SK-MEL-5 (cell line): ENCODE measurements at regions not wholly inside any gene's neighbourhood (a gene's known extent, or its start where the extent isn't known, plus 50 kb on each side); places are given as distances from the start of the nearest gene placed in this dataset.

Source experiments
- DNase-seq: peaks from one replicate; pipeline ENCODE4 v3.0.0-alpha.2; 2016; ENCODE audit warnings: low read depth, low spot score
- in situ Hi-C: cut with HindIII; loops from 2 replicates; pipeline ENCODE4 v1.10.0; 2016; ENCODE audit warnings: low sequenced_read_pairs, high pct_unique_total_duplicates, low pct_unique_long_range_greater_than_20kb

DNA sequence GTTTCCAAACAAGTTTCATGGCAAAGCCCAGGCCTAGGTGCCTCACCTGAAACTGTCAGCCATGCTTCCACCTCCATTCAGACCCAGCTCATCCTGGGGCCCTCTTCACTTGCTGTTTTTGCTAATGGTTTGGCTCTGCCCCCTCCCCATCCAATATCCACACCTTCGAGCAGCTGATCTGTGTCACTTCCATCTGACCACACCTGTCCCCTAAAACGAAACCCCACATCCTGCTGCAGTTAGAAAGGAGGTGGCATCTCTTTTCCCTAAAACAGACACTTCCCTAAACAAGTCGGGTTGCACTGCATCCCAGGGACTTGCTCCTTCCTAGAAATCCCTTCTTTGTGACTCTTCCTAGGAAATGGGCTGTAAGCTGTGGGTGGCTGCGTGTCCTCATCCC lies 748.7 kb upstream of the SALL3 start:
- DNase-seq: no peak
- in situ Hi-C loops: no loop called here

DNA sequence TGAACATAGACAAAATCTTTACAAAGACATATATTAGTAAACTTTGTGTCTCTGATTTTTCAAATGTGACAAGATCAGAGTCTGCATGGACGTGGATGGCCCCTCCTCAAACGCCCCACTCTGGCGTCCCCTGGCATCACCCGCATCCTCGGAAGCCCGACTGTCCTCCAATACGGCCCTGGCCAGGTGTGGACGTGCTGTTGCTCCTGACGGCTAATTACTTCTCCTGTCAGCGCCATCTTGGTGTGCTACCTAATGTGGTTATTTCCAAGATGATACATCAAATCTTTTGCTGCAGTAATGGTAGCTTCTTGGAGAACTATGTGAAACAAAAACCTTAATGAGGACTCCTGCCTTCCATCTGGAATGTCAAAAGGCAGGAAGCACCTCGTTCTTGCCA lies 747.4 kb upstream of the SALL3 start:
- in situ Hi-C loops: no loop called here

DNA sequence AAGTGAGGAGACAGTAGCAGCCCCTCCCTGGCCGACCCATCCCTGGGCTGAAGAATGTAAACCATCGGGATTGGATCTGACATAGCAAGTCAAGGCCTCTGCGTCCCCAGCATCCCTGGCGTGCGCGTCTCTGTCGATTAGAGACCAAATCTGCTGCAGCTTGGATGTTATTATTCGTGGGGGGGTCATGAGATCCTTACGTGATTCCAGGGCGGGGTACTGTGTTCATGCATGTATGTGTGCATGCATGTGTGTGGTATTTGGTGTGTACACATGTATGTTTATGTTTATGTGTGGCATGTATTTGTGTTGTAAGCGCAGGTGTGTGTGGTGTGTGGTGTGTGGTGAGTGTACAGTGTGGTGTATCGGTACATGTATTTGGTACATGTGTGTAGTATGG lies 741.8 kb upstream of the SALL3 start:
- in situ Hi-C loops: no loop called here
- no peak for DNase-seq

More for the DNA sequence above, 747.4 kb upstream of the SALL3 start:
- DNase-seq: no peak

DNA sequence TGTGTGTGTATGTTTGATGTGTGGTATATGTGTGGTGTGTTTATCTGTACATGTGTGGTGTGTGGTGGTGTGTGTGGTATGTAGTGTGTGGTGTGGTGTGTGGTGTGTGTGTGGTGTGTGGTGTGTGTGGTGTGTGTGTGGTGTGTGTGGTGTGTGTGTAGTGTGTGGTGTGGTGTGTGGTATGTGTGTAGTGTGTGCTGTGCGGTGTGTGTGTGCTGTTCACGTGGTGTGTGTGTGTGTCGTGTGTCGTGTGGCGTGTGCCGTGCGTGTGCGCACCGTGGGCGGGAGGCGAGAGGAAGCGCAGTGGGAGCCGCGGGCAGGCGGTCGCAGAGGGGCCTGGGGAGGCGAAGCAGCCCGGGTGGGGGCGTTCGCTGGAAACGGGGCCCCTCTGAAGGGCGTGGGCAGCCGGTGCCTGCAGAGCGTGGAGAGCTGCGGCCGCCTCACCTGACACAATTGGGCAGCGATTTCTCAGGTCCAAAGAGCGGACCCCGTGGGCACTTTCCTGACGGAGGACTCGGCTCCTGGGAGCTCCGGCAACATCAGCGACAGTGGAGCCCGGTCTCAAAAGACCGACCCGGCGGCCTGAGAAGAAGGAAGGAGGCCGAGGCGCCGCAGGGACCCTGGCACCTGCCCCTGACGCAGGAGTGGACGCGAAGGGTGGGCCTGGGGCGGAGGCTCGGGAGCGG lies 741.1 kb upstream of the SALL3 start:
- DNase-seq: no peak
- in situ Hi-C loops: no loop called here

DNA sequence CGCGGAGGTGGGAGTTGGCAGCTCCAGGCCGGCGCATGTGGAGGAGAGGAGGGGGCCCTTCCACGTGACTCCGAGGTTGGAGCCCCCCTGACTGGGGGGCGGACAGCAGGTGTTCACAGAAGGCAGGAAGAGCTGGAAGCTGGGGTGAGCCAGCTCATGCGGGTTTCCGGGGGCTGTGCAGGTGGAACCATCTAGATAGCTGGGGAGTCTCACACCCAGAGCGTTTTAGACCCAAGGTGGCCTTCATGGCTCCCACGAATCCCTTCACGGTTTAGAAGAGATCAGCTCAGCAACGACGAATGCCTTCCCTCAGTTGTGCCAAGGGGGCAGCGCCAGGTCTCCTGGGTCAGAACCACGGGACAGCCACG lies 740.5 kb upstream of the SALL3 start:
- no peak for DNase-seq
- in situ Hi-C loops: no loop called here

DNA sequence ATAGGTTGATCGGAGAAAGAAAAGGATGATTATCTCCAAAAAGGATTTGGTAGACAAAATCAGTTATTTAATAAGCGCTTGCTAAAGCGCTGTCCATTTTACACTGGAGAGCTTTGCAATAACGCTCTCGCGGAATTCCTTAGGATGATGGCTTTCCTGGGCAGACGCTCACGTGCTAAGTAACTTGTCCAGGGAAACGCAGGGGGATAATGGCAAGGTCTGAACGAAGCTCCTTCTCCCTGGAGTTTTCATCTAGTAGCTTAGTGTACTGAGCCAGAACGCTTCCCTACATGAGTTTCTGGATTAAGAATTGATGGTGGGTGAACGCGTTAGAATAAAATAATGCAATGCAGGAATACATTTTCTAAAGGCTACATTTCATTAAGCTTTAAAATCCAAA lies 739.5 kb upstream of the SALL3 start:
- DNase-seq: no peak
- in situ Hi-C loops: no loop called here

DNA sequence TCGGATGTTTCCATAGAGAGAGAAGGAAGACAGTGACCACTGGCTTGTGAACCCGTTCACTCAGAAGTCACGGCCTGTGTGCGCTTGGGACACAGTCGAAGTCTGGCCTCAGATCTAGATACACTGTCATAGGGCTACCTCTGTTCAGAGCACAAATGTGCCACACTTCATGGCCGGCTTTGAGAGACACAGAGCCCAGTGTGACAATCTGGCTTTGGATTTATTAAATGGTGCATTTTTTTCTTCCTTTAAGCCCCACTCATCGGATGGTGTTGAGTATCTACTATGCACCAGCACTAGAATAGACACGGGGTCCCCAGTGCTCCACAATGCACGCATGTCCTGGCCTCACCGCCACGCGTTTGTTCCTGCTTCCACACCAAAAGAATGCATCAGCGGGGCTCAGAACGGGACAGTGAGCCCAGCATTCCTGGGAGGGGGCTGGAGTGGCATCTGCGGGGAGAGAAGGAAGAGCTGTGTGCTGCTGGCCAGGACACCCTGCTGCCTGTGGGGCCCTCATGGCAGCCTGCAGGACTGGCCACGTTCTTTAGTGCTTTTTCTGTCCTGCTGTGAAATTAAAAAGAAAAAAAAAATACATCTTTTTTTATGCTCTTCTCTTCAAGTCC lies 738.9 kb upstream of the SALL3 start:
- no peak for DNase-seq
- in situ Hi-C loops: no loop called here

DNA sequence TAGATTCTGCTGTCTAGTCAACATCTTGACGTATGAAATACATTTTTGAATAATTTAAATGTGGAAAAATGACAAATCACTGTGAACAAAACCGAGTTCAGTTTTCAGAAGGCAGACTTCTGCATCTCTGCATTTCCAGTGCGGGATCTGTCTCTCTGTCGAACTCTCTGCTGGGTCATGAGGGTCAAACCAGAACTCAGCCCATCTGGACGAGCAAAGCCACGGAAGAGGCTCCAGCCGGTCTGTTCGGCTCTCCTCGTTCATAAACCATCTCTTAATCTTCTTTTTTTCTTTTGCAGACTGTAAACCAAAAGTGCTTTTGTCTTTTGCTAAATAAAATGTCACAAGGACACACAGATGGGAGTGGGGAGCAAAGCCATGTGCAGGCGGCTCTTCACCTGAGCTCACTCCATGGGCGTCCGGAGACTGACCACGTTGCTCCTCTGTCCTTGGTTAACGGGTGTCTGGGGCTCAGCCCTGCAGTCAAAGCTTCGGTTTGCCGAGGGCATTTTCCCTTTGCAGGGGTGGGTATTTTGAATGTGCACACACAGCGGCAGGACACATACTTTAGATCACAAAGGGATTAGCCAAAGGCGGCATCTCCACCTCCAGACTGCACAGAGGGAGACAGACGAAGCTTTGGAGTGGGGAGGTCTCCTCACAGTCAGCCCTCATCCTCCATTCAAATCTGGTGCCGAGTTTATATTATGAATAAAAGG lies 737.9 kb upstream of the SALL3 start:
- in situ Hi-C loops: no loop called here
- no peak for DNase-seq

DNA sequence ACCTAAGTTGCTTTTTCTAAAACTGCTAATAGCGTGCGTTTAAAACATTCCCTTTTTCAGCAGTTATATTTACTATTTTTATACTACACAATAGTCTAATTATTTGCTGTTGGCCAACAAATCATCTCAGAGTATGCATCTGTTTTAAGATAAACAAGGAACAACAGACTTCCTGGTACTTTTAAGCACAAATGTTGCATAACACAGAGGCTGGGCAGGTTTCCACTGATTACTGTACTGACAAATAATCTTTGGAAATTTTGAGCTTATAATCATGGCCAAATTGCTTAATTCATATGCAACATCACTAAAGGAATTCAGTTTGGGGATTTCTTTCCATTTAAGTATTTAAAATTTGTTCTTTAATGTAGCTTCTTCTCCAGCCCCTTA lies 737.4 kb upstream of the SALL3 start:
- in situ Hi-C loops: no loop called here
- DNase-seq: no peak

DNA sequence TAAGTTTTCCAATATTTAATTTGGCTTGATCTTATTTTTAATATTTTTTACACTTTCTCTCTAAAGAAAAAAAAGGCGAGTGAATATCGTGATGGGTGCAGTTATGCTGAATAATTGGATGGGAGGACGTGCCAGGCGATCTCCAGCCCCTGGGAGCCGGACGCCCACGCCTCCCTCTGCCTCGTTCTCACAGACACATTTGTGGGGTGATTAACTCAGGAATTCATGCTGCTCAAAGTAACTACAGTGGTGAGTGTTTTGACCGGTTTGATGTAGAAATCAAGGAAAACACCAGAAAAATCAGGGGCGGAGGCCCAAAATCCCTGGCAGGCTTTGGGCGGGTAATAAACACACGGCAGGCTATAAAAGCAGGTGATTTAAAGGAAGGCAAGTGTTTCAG lies 736.8 kb upstream of the SALL3 start:
- DNase-seq: no peak
- in situ Hi-C loops: no loop called here

DNA sequence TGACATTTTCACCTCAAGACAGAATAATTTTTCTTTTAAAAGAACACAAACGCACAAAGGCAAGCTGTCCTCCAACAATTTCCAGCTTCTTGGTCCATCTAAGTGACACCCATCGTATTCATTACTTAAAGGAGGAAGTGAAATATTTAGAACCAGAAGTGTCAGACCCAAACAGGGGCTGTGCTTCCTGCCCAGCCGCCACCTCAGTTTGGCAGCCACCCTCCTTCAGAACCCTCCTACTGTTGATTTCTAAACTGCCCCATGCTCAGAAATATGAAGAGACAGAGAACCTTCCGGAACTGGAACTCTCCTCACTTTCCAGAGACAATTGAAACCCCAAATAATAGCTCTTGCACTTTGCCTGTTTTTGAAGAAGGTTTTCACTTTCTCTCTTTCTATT lies 734.8 kb upstream of the SALL3 start:
- in situ Hi-C loops: no loop called here
- no peak for DNase-seq

DNA sequence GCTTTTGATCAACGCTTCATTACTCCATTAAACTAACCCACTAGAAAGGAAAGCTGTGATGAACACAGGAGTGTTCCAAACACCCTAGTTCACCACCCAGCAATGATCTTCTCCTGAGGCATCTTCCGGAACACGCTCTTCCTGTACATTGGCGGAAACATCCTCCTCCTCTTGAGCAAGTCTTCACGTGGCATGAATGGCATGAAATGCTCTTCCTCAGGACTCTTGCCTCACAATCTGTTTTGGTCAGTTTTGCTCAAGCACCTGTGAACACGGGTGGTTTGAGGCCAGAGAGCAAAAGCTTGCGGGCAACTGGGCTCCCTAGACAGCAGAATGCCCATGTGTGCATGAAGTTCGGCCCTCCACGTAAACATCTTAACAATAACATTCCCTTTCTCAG lies 734.2 kb upstream of the SALL3 start:
- DNase-seq: no peak
- in situ Hi-C loops: no loop called here

DNA sequence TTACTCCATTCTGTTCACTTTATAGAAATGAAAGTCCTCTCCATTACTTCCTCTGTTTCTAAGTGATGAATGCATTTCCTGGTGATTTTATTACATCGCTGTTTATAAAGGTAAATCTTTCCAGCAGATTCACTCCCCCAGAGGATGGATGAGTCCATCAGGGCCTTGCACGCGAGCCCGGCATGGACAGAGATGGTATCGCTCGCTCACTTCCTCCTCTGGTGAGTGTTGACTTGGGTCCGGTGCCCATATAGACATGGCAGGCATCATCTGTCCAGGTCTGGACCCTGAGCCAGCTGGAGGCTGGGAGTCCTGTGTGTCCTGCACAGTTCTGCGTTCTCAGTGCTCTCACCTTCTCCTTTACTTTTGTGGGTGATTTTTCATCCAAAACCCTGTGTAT lies 733.6 kb upstream of the SALL3 start:
- in situ Hi-C loops: no loop called here

DNA sequence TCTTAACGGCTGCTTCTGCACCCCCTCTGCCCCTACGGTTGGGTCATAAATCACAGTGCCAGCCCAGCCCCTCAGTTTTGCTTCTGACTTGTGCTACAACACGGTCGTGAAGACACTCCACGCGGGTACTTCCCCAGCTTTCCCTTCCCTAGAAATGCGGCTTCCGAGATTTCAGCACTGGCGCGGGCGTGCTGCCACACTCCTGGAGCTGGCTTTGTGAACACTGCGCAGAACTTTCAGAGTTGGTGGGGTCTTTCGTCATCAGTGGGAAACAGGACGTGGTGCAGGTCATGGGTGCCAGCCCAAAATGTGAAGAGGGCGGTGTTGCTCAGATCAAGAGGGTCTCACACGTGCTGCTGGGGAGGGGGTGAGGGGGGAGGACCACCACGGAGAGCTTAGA lies 733.0 kb upstream of the SALL3 start:
- in situ Hi-C loops: no loop called here

More for the DNA sequence above, 733.6 kb upstream of the SALL3 start:
- DNase-seq: no peak

DNA sequence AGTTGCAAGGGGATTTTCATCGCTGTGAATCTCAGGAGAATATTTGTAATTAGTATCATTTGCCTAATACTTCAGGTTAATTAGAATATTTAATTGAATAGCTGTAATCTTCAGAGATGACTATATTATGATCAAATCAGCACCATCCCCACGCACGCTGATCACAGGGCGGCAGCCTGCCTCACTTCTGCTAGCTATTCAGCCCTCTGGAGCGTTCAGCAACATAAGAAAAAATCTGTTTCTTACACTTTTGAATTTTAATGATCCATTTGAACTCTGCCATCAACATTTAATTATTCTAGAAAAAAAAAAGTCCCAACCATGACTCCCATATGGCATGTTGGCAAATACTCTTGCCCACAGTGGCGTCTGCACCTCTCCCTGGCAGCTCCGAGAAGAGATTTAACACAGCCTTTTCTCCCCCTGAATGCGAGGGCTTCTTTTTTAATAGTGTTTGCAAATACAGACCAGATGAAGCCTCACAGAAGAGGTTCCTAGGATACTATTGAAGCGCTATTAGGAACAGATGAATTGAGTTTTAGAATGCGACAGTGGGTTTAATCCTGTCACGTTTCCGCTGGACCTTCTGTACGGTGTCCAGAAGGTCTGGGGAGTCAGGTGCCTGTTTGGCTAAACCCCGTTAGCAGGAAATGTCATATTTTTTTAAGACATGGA lies 731.9 kb upstream of the SALL3 start:
- no peak for DNase-seq
- in situ Hi-C loops: no loop called here

More for the DNA sequence above, 733.0 kb upstream of the SALL3 start:
- DNase-seq: no peak

DNA sequence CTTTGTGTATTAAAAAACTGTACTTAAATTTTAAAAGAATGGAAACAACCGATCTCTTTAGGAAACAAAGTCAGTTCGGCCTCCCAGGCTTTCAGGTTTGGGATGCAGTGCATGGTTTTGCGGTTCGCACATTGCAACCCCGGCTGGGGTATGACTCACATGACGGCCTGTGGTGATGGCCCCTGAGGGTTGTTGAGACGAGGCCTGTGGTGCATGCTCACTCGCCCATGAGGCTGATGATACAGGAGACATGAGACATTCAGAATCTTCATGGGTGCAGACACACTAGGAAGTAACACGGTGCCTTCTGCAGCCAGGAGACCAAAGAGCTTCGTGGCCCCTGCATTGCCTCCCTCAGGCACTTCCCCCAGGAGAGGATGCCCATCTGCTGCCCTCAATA lies 724.6 kb upstream of the SALL3 start:
- in situ Hi-C loops: no loop called here
- DNase-seq: no peak

DNA sequence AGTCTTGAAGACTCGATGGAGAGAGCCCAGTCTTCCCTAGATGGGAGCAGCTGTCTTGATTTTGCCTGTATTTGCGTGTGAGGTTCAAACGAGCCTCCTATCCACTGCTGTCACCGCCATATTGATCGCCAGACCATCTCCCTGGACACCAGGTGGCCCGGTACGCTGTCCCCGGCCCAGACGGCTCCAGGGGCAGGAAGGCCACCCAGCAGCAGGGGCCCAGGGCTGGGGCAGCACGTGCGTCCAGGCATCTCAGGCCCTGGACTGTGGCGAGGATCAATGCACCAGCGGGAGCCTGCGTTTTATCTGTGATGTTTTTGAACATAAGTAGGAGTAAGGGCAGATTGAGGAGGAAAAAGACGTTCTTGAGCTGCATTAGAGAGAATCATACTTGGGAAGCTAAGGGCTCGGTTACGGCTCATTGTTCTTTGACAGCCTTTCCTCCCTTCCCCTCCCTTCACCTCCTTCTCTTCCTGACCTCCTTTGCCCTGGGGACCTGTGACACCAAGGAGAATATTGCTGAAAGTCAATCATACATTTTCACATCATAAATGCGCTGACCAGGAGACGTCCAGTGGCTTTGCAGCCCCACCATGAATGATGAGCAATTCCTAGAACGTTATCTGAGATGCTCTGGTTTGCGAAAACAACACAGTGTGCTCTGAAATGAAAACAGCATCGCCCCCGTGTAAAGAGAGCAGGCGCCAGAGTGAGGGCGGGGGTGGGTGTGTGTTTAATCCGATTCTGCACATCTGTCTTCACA lies 711.2 kb upstream of the SALL3 start:
- in situ Hi-C loops: no loop called here

DNA sequence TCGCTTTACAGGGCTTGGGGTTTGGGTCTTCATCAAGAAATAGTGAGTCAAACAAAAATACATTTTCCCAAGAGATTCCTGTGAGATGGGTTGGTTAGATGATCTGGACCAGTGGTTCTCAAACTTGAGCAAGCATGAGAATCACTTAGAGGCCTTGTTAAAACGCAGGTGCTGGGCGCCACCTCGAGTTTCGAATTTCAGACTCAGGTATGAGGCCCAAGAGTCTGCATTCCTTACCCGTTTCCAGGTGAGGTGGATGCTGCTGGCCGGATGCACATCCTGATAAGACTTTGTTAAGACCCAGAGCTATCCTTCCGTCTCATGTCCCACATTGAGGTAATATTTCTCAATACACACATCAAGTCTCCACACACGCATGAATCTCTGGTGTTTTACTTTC lies 707.8 kb upstream of the SALL3 start:
- in situ Hi-C loops: no loop called here

More for the DNA sequence above, 711.2 kb upstream of the SALL3 start:
- DNase-seq: no peak

More for the DNA sequence above, 707.8 kb upstream of the SALL3 start:
- no peak for DNase-seq
